HG03460 (cell line): ENCODE measurements at regions not wholly inside any gene's neighbourhood (a gene's known extent, or its start where the extent isn't known, plus 50 kb on each side); places are given as distances from the start of the nearest gene placed in this dataset.
"Not testable (repeated sequence)": the region's sequence is repeated elsewhere in the genome, so short reads cannot be mapped to it uniquely, and the experiment has no call there.

Experiments
- ATAC-seq: cut with Tn5 transposase; IDR thresholded peaks from one replicate; pipeline ENCODE4 v1.9.1; 2021; ENCODE audit not compliant: unreplicated experiment

DNA sequence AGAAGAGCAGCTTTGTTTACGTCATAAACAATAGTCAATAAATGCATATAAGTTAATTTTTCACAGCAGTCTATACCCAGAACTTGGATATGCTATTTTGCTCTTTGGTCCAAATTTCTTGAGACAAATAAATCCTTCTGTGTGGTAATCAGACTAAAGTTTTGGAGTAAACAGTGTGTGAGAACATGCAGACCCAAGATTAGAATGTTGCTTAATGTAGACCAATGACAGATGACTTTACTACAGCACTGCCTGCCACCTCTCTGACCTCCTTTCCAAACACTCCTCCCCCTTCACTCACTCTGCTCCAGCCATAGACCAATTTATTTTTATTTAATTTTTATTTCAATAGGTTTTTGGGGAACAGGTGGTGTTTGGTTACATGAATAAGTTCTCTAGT, 115.3 kb upstream of the TANK start:
- ATAC-seq, result no peak

DNA sequence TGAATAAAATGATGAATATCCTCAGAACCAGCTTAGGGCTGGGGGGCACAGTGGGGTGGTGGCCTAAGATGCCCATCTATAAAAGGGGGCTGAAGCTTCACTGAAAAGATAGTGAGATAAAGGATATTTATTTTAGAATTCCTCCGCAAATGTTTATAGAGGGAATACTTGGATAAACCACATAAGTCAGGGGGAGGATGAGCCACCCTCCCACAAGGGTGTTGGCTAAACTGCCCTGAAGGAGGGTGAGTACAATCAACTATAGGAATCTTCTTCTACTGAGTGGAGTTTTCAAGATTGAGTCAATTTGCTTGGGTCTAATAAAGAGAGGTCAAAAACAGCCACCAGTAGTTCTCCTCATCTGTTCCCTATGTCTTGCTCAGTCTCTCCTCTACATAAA, 114.5 kb upstream of the TANK start:
- ATAC-seq, result no peak

DNA sequence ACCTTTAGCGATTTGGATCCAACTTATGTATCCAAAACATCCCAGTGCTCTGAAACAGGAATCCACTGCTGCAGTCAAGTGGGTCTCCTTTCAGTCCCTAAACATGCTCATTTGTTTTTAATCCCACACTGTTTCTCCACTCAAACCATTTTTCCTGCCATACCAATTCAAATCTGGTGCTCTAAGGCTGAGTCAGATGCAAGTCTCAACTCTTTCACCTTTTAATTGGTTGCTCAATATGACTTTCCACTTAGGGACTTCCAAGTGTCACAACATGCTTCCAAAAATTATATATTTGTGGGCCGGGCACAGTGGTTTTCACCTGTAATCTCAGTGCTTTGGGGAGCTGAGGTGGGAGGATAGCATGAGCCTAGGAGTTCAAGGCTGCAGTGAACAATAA, 113.4 kb upstream of the TANK start:
- no peak for ATAC-seq

DNA sequence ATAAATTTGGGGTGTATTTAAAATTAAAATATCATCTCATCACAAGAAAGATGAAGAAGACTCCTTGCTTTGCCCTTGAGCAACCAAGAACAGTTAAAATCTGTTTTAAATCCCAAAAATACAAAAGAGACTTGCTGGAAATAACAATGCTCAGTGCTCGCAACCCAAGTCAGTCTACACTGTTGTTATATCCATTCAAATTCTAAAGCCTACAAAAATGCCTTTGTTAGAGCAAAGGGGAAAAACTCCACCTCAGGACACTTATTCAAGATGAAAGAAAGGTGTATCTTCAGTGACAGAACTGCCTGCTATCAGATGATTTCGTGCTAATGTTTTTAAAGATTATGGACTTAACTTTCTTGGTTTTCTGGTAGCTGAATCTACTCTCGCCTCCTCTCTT, 111.9 kb upstream of the TANK start:
- ATAC-seq, result no peak

DNA sequence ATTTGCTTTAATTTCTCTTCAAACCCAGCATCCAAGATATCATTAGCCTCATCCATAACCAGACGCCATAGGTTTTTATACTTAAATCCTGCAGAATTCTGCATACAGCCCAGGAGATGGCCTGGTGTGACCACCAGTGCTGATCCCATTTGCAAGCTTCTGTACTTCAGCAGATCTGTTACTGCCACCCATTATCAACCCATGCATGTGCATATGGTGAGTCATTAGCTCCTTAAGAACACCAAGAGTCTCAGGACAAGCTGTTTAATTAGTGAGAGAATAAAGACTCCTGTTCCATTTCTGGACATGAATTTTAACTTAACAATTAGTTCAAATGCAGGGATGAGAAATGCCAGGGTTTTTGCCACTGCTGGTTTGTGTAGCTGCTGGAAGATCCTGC, 110.7 kb upstream of the TANK start:
- no peak for ATAC-seq

DNA sequence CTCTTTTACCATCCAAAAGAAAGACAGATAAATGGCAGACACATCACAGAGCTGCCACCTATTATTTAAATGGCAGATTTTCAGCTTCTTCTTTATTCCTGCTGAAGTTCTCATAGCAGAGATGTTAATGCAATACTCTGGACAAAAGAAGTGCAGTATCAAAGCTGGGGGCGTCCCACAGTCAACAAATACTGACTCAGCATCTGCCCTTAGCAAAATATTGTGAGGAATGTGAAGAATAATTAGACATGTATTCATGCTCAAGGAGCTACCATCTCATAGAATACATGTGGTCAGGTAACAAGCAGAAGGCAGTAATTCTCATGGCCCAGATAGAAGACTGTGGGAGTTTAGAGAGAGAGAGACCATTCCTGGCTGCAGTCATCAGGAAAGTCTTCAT, 108.0 kb upstream of the TANK start:
- no peak for ATAC-seq

DNA sequence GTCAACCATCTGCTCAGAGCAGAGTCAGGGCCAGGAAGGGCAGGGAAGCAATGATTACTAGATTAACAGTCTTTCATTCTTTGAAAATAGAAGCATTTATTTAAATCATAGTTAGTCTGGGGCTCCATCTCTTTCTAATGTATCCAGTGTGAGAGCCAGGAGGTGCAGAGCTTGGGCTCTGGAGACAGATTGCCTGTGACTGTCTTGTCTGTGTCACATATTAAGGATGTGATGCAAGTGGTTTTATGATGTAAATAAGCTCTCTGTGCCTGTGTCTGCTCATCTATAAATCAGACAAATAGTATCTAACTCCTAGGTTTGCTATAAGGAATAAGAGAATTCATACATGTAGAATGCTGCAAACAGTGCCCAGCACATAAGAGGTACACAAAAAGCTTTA, 104.9 kb upstream of the TANK start:
- no peak for ATAC-seq

DNA sequence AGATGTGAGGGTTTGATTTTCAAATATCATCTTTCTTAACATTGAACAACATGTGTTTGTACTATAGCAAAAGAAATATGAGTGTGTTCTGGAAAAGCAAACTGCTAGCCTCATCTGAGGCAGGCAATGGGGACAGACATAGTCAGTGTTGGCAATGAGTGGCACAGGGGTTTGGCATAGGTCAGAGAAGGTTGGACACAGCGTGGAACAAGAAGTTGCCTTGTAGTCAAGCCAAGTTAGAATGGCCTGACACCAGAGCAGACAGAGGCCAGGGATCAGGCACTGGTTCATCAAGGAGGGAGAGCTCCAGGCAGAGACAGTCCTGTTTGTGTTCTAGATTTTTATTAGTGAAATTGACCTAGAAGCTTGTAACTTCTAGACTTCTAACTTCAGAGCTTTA, 100.8 kb upstream of the TANK start:
- no peak for ATAC-seq

DNA sequence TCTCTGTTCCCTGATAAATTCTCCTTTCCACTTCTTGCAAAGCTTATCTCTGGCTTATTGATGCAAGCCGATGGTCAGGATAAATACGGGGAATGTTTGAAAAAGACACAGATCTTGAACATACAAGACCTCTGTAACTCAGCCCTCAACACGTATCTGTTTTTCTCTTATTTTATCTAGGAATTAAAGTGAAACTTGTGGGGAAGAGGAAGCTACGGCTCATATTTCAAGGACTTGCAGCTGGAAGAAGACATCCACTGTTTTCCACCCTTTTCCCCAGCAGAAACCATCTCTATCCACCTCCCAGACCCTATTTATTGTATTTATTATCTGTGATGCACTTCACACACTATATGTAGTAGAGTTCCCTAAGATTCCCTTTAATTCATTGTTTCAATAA, 98.4 kb upstream of the TANK start:
- ATAC-seq, result no peak

DNA sequence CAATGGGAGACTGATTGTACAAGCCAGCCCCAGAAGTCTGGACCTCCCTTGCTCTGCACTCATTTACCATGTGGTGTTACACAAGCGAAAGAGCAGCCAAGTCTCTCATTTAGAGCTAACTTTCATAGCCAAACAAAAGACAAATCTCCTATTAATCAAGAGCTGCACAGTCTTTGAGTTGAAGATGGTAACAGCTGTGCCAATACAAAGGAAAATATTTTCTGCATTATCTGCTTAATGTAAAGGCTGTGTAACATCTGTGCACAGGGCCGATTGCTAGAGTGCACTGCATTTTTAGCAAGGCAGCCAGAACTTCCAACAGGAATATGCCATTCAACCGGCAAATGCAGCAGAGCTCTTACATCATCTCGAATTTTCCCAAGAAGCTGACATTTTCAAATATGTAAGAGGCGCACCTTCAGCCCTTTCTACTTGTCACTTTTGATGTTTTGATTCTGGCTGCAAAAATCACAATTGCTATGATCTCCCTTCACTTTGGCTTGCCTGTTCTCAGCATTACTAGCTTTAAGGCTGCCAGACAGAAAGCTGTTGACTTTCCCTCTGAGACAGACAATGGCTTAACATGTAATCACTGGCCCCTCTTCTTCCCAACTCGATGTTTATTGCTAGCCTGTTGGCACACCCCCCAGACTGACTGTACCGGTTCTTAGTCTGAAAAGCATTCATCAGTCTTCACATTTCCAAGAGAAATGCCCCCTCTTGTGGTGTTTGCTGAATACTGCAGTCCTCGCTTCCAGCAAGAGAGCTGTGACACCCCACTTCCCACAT, 96.9 kb upstream of the TANK start:
- peak; percentile 87 for ATAC-seq

DNA sequence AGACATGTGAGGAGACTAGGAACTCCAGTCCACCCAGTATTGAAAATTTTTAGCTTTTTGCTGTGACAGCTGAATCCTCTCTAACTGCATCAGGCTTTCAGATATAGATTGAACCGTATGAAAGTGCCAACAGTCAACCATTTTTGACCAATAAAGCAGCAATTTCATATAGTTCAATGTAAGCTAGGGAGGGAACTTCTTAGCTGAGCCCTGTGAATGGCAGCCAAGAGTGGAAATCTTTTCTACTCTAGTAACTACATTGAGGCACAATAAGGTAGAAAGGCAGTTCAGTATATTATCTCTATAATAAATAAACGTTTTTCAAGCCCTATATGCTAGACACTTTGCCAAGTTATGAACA, 96.3 kb upstream of the TANK start:
- ATAC-seq, result peak; percentile 31

DNA sequence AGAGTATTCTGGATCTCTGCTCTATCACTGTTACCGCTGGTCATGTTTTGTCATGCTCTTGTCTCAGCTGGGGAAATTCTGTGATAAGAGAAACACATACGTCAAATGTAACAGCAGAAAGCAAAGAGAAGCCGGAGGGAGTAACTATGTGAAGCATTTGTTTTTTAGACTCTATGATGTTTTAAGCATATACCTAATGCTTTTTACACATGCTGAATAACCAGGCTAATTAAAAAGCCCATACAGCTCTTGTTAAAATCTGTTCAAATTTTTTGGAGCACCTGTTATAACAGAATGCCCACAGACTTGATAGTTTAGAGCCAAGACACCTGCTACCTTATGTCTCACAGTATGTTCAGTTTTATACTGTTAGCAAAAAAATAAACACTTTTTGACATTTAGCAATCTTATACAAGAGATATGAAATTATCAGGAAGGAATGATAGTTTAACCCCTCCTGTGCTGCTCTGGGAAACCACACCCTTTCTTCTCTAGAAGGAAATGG, 92.3 kb upstream of the TANK start:
- no peak for ATAC-seq

DNA sequence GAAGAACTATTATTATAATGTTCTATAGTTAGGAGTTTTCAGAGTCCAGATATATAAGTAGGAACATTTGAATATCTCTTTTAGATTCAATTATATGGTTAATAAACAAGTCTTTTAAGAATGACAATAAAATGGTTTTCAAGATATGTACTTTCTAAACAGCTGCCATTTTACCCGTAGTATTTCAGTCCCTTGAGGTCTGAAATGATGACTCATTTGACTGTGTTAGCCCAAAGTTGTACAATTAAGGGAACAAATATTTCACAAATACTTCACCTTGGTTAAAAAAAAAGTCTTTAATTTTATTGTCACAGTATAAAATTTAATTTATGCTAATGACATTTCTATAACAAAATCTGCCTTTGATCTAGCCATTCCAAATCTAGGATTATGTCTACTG, 91.6 kb upstream of the TANK start:
- no peak for ATAC-seq

DNA sequence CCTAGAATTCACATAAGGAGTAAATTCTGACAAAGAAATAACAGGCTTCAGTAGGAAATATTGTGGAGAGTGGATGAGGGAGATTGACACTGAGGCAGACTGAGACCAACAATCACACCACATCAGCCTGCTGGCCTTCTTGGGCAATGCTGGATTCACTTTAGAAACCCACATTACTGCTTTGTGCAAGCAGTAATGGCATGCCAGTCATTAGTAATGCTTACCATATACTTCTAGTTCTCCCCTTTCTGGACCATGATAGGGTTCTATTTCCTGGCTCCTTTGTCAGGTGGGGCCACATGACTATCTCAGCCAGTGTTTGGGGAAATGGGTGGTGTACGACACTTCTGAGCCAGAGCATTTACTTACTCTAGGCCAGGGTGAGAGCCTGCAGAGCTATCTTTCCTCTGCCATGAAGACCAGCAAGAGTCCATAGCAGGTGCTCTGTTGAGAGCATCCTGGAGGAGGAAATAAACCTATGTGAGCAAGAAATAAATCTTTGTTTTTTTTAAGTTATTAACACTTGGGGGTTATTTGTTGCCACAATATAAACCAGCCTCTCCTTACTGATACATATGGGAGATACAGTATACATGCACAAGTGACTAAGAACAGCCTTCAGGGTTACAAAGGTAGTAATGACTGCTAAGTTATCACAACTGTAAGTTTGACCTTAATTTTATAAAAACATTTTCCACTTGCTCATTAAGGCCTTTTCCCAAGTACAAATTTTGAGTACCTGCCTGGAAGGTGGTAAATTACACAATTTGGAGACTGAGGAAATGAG, 89.3 kb upstream of the TANK start:
- no peak for ATAC-seq

DNA sequence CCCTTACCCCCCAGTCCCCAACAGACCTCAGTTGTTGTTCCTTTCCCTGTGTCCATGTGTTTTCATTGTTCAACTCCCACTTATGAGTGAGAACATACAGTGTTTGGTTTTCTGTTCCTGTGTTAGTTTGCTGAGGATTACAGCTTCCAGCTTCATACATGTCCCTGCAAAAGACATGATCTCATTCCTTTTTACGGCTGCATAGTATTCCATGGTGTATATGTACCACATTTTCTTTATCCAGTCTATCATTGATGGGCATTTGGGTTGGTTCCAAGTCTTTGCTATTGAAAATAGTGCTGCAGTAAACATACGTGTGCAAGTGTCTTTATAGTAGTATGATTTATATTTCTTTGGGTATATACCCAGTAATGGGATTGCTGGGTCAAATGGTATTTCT, 87.8 kb upstream of the TANK start:
- ATAC-seq, result not testable (repeated sequence)

DNA sequence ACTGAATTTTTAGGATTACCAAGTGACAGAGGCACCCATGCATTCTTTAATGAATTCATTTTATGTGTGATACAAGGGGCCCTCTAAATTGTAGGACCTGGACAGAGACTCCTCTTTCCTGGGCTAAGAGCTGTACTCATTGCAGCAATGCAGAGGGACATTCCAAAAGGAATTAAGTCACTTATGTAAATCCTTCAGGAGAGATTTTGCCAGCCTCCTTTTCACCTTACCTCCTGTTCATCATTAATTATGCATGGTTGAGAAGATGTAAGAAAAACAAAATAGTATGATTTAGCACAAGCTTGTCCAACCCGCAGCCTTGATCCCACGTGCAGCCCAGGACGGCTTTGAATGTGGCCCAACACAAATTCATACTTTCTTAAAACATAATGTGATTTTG, 84.5 kb upstream of the TANK start:
- ATAC-seq, result no peak

DNA sequence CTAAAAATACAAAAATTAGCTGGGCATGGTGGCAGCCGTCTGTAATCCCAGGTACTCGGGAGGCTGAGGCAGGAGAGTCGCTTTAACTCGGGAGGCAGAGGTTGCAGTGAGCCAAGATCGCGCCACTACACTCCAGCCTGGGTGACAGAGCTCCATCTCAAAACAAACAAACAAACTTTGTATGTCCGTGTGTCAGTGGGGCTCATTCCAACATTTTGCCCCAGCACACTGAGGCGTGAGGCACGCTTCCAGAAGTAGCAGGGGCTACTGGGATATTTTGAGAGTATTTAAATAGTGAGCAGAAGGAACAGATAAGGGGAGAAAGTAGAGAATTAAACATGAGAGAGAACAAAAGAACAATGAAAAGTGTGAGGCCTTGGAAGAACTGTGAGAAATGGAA, 83.3 kb upstream of the TANK start:
- ATAC-seq, result no peak

DNA sequence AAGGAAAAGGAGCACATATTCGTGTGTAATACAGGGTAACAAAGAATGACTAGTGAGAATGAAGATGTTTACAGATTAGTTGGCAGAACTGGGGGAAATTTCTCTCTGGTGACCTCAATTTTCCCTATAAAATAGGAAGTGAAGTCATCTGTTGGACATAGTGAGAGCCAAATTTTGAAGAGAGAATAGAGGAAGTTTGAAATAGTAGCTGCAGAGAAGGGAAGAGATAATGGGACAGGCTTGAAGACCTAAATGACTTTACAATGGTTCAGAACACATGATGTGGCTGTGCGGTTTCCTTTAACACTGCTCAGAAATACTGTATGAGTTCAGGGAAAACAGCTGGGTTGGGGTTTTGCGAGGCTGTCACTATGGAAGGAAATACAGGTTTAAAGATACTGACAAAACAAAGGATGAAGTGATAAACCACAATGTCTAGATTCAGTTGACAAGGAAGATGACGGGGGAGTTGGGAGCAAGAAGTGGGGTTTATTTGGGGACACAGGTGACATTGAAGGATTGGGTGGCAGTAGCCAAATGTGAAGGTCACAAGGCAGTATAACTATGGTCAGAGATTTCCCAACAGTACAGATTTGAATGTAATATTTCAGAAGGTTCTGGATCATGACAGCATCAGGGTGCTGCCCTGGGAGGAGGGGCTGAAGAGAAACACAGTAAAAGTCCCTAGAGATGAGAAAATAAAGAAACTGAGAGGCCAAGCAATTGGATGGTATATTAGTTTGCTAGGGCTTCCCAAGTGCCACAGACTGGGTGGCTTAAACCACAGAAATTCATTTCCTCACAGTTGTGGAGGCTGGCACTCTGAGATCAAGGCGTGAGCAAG, 82.6 kb upstream of the TANK start:
- ATAC-seq, result peak; percentile 88

DNA sequence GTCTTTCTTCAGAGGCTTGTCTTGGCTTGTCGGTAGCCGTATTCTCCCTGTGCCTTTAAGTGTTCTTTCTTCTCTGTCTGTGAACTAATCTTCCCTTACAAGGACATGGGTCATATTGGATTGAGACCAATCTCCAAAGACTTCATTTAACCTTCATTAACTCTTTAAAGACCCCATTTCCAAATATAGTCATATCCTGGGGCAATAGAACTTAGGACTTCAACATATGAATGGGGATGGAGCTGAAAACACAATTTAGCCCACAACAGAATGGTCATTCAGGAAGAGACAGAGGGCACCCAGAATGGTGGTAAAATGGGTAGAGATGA, 82.1 kb upstream of the TANK start:
- ATAC-seq, result no peak

DNA sequence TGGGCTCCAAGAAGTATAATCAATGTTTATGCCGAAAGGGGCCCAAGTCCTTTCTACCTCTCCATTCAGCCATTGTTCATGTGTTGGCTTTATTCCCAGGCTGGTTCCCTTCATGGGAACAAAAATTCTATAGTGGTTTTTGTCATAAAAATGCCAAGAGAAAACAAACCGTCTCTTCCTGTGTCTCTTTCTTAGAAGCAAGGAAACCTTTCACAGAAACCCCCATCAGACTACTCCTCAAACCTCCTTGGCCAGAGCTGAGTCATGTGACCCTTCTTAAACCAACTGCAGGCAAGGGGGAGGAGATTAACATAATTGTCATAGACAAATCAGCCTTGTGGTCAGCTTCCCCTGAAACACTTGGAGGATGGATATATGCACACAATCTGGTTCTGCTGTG, 75.1 kb upstream of the TANK start:
- no peak for ATAC-seq

DNA sequence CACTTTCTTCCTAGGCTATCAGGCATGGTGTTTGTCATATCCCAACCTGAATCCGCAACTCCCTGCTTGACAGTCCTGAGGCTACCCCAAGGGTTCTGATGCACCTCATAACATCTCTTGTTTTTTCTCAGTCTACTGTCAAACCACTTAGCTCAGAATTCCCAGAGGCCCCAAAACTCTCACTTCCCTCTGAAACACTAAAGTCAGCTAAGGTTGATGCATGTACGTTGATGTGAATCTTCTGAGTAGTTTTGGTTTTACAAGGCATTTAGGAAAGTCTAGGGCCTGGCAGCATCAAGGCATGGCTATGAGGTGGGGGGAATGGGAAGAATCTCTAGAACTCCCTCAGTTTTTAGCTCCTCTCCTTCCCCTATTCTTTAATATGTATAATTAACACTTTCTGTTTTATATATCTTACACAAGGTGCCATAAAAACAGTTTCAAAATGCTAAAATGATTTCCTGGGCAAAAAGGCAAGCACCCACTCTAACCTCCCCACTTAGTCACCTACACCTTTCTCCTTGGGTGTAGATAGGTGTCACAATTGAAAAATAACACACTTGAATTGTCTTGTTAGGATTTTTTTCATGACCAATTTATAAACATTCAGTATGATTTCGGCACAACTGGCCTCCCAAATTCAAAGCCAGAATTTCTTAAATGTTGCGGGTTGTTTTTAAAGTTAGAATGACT, 71.4 kb upstream of the TANK start:
- peak; percentile 78 for ATAC-seq
